HUES48 (cell line): ENCODE measurements at regions not wholly inside any gene's neighbourhood (a gene's known extent, or its start where the extent isn't known, plus 50 kb on each side); places are given as distances from the start of the nearest gene placed in this dataset.

Source experiments
- H3K27ac ChIP-seq: one replicate; pipeline ENCODE4 v1.7.0; 2013; ENCODE audit warnings: low read depth, low read length, inconsistent platforms
- H3K27me3 ChIP-seq: 2 replicates; pipeline ENCODE4 v1.6.1; 2013; ENCODE audit warnings: mild to moderate bottlenecking, low read length; ENCODE audit not compliant: control insufficient read depth, insufficient read depth
- H3K36me3 ChIP-seq: 2 replicates; pipeline ENCODE4 v1.6.1; 2013; ENCODE audit warnings: low read length; ENCODE audit not compliant: control insufficient read depth, insufficient read depth
- H3K4me1 ChIP-seq: 2 replicates; pipeline ENCODE4 v1.6.1; 2013; ENCODE audit warnings: mild to moderate bottlenecking, low read length; ENCODE audit not compliant: control insufficient read depth, insufficient read depth
- H3K4me3 ChIP-seq: 2 replicates; pipeline ENCODE4 v1.5.1; 2013; ENCODE audit warnings: mild to moderate bottlenecking, low read depth, low read length
- H3K9ac ChIP-seq: 2 replicates; pipeline ENCODE4 v1.6.1; 2013; ENCODE audit warnings: mild to moderate bottlenecking, low read depth, low read length, moderate library complexity
- H3K9me3 ChIP-seq: 2 replicates; pipeline ENCODE4 v1.6.1; 2013; ENCODE audit warnings: low read length; ENCODE audit not compliant: control insufficient read depth, insufficient read depth

DNA sequence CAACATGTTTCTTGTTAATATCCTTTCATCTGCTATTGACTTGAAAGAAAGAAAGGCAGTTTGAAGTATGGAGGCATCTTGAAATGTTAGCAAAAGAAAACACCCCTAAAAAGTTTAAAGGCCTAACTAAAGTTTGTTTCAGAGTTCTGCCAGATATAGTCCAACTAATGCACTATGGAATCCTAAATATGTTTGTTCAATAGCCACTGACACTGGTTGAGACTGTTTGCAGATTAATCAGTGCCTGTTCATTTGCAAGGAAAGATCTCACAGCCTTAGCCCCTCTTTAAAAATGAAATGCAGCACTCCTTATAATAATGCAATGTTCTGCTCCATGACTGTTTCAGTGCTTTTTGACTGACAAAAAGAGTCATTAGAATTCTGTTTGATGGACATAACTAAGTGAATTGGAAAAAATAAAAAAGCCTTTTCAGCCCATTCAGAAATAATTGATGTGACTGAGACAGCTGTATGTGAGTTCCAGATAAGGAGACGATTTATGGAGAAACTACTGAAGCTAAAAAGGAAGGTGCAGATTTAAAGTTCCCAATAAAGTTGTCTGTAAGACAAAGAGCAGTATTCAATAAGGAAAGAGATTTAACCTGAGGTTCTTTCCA lies 192.0 kb downstream of the PCDH7 start:
- no peak overlapping the region for H3K4me3 ChIP-seq
- H3K27ac ChIP-seq, result no peak overlapping the region
- H3K27me3 ChIP-seq, result no peaks in the 10 kb centered on the region
- H3K36me3 ChIP-seq, result no peaks in the 10 kb centered on the region
- peaks cover 22% of the 10 kb centered on the region for H3K4me1 ChIP-seq
- no peak overlapping the region for H3K9ac ChIP-seq
- H3K9me3 ChIP-seq, result no peaks in the 10 kb centered on the region

DNA sequence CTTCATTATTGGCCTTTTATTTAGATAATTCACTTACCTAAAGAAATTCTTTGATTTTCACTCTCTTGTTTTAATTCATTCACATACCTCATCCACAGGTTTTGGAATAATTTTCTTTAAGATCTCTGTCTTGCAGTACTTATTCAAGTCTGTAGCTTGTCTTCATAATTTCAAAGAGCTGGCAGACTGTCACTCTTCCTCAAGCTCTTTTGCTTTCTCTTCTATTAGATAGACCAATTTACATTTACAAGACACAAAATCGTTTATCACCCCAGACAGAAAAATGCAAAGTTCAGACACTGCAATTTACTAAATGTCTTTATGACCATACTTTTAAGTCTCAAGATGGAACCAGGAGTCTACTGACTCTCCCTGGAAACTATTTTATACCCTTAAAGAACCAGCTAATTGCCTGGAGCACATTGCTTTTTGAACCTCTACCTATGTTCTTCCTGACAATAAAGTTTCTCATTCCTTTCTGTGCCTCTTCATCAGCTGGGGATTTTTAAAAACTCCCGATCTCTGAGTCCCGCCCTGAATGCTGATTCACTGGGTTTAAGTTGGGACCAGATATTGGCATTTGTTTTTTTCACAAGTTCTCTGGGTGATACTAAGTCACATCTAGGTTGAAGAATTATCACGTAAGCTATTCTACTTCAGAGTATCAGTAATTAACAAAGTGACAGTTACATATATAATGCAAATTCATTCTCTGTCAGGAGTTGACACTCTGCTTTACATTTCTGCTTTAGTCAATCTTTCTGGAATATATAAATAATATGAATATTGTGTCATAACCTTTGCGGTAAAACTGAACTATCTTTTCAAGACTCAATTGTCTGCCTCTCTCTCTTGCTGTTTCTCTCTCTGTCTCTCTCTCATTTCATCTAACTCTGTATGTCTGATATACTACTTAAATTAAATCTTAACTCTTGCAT lies 196.4 kb downstream of the PCDH7 start:
- H3K9me3 ChIP-seq, result no peaks in the 10 kb centered on the region
- H3K36me3 ChIP-seq, result no peaks in the 10 kb centered on the region
- no peaks in the 10 kb centered on the region for H3K27me3 ChIP-seq
- H3K9ac ChIP-seq, result no peak overlapping the region
- H3K4me1 ChIP-seq, result peaks cover 61% of the 10 kb centered on the region
- H3K27ac ChIP-seq, result peak overlapping the region; percentile 31
- H3K4me3 ChIP-seq, result no peak overlapping the region

DNA sequence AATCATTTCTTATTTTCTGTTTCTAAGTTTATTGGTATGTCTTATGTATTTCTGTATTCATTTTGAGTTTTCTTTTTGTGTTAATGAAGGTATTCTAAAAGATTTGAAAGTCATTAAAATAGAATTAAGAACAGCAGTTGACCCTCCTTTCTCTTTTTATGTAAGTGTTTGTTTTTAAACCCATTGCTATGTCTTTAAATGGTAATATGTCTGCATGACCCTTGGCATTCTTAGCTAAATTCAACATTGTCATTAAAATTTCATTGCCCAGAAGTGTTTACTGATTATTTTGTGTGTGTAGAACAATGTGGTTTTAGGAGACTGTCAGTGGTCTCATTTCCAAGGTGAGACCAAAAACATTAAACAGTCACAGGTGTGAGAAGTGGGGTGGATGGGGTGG lies 197.8 kb downstream of the PCDH7 start:
- H3K4me1 ChIP-seq, result peaks cover 50% of the 10 kb centered on the region
- H3K9ac ChIP-seq, result no peak overlapping the region
- peak overlapping the region; percentile 40 for H3K27ac ChIP-seq
- no peaks in the 10 kb centered on the region for H3K9me3 ChIP-seq
- H3K36me3 ChIP-seq, result no peaks in the 10 kb centered on the region
- H3K4me3 ChIP-seq, result peak overlapping the region; percentile 28; the same call in 1 of the 2 replicates
- no peaks in the 10 kb centered on the region for H3K27me3 ChIP-seq

- Histone ChIP-seq H3K27me3 (no peaks in the 10 kb centered on the region), H3K27ac (no peak overlapping the region), H3K36me3 (no peaks in the 10 kb centered on the region), H3K4me3 (no peak overlapping the region), H3K9ac (no peak overlapping the region), H3K9me3 (no peaks in the 10 kb centered on the region), H3K4me1 (peaks cover 50% of the 10 kb centered on the region)
Measured at GRCh38 chr4:30919458-30919857, 199.3 kb downstream of the PCDH7 start.

DNA sequence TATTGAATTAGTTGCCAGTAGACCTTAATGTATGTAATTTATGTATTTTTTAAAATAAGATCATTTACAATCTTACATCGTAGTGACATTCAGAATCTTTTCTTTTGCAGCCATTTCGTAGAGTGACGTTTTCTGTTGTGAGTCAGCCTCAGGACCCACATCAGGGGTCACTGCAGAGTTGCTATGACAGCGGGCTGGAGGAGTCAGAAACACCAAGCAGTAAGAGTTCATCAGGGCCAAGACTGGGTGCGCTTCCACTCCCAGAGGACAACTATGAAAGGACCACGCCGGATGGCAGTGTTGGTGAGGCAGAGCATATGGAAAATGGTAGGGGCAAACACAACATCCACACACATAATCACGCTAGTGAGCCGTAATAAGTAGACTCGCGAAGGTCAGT lies 199.9 kb downstream of the PCDH7 start:
- H3K9ac ChIP-seq, result no peak overlapping the region
- H3K27me3 ChIP-seq, result no peaks in the 10 kb centered on the region
- no peaks in the 10 kb centered on the region for H3K36me3 ChIP-seq
- H3K9me3 ChIP-seq, result no peaks in the 10 kb centered on the region
- H3K4me3 ChIP-seq, result no peak overlapping the region
- peaks cover 50% of the 10 kb centered on the region for H3K4me1 ChIP-seq
- no peak overlapping the region for H3K27ac ChIP-seq

DNA sequence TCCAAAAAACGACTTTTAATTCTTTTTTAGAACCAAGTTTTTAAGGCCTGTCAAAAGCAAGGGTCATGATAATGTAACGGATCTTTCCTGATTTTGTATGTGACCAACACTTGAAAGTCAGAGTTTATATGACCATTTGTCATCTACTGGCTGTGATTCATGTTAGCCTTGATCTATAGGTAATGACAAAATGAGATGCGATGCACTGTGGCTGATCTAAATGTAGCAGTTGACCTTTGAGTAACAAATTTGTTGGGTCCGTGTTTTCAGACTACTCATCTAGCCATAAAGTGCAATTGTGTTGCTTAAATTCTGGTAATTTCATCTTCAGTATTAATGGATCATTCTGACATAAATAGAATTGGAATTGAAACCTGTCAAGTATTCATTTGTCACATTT lies 202.5 kb downstream of the PCDH7 start:
- no peaks in the 10 kb centered on the region for H3K27me3 ChIP-seq
- peaks cover 40% of the 10 kb centered on the region for H3K4me1 ChIP-seq
- no peak overlapping the region for H3K27ac ChIP-seq
- H3K9me3 ChIP-seq, result no peaks in the 10 kb centered on the region
- H3K9ac ChIP-seq, result no peak overlapping the region
- no peak overlapping the region for H3K4me3 ChIP-seq
- no peaks in the 10 kb centered on the region for H3K36me3 ChIP-seq

GRCh38 chr4:30924495-30924894 lies 204.3 kb downstream of the PCDH7 start:
- H3K9me3 ChIP-seq, result no peaks in the 10 kb centered on the region
- H3K27me3 ChIP-seq, result no peaks in the 10 kb centered on the region
- no peak overlapping the region for H3K27ac ChIP-seq
- no peaks in the 10 kb centered on the region for H3K36me3 ChIP-seq
- H3K4me3 ChIP-seq, result no peak overlapping the region
- H3K4me1 ChIP-seq, result peaks cover 22% of the 10 kb centered on the region
- H3K9ac ChIP-seq, result no peak overlapping the region

DNA sequence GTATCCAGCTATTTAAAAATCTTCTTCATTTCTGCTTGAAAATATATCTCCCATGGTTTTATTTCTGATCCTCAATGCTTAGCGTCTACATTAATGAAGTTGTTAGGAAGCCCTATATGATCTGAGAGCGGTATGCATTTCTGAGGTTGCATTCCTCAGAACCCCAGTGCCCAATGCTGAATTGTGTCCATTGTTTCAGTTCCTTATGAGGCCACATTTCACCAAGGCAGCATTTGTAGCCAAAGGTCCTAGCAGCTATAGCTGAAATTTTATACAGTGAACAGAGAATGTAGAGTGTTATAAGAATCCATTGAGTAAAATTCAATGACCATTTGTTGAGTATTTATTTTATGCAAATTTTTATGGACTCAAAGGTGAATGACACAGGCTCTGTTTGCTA lies 209.5 kb downstream of the PCDH7 start:
- Histone ChIP-seq H3K4me3 (no peak overlapping the region), H3K27me3 (no peaks in the 10 kb centered on the region), H3K9ac (no peak overlapping the region), H3K36me3 (no peaks in the 10 kb centered on the region), H3K9me3 (no peaks in the 10 kb centered on the region), H3K4me1 (peaks cover 15% of the 10 kb centered on the region), H3K27ac (no peak overlapping the region)

GRCh38 chr4:30930276-30930675 lies 210.1 kb downstream of the PCDH7 start:
- no peak overlapping the region for H3K4me3 ChIP-seq
- H3K9ac ChIP-seq, result no peak overlapping the region
- H3K4me1 ChIP-seq, result peaks cover 15% of the 10 kb centered on the region
- H3K36me3 ChIP-seq, result no peaks in the 10 kb centered on the region
- no peak overlapping the region for H3K27ac ChIP-seq
- H3K27me3 ChIP-seq, result no peaks in the 10 kb centered on the region
- no peaks in the 10 kb centered on the region for H3K9me3 ChIP-seq

DNA sequence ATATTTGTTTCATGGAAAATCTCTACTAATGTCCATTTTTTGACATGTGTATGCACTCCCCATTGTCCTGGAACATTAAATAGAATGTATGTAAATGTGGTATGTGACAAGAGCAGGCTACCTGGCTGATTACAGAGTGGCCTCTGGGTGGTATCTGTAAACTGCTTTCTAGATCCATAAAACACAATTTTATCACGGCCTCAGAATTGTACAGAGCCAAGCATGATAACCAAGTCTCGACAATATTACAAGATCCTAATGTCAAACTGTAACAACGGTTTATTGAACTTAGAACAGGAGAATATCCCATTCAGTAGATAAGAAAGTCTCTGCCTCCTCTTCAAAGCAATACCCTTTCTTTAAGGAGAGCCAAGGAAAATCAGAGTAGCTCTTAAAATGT lies 212.4 kb downstream of the PCDH7 start:
- Histone ChIP-seq H3K36me3 (no peaks in the 10 kb centered on the region), H3K9me3 (no peaks in the 10 kb centered on the region), H3K27me3 (no peaks in the 10 kb centered on the region), H3K9ac (no peak overlapping the region), H3K4me1 (peaks cover 9% of the 10 kb centered on the region), H3K4me3 (no peak overlapping the region), H3K27ac (no peak overlapping the region)

- Histone ChIP-seq H3K36me3 (no peaks in the 10 kb centered on the region), H3K9ac (no peak overlapping the region), H3K4me1 (peaks cover 7% of the 10 kb centered on the region; the same call in 1 of the 2 replicates), H3K4me3 (no peak overlapping the region), H3K27me3 (no peaks in the 10 kb centered on the region), H3K9me3 (no peaks in the 10 kb centered on the region), H3K27ac (no peak overlapping the region)
Measured at GRCh38 chr4:30939069-30939468, 218.9 kb downstream of the PCDH7 start.
